Neural cell (in vitro differentiated cells): ENCODE measurements at regions not wholly inside any gene's neighbourhood (a gene's known extent, or its start where the extent isn't known, plus 50 kb on each side); places are given as distances from the start of the nearest gene placed in this dataset.

Experiments used
- H2AFZ ChIP-seq: fragments of 200-600, 300-800 bp; sonication (generic), shearing (Covaris generic); 2 replicates; pipeline ENCODE4 v1.6.0; 2014; ENCODE audit warnings: low read depth, mild to moderate bottlenecking, antibody characterized with exemption, low read length, moderate library complexity
- H3F3A ChIP-seq: fragments of 200-600 bp; shearing (Covaris generic); 2 replicates; pipeline ENCODE4 v1.6.1; 2016; ENCODE audit warnings: mild to moderate bottlenecking, moderate library complexity, mixed read lengths, antibody characterized with exemption, low read length; ENCODE audit not compliant: insufficient read depth, poor library complexity, severe bottlenecking
- H3K27ac ChIP-seq: fragments of 200-600, 300-800 bp; sonication (generic), shearing (Covaris generic); 2 replicates; pipeline ENCODE4 v1.5.1; 2014; ENCODE audit warnings: mild to moderate bottlenecking, low read length, moderate library complexity
- H3K27me3 ChIP-seq: fragments of 300-800, 200-600 bp; sonication (generic), shearing (Covaris generic); 2 replicates; pipeline ENCODE4 v1.6.0; 2014; ENCODE audit warnings: mild to moderate bottlenecking, low read depth, low read length, moderate library complexity; ENCODE audit not compliant: insufficient read depth
- H3K36me3 ChIP-seq: fragments of 300-800, 200-600 bp; sonication (generic), shearing (Covaris generic); 2 replicates; pipeline ENCODE4 v1.5.1; 2014; ENCODE audit warnings: mild to moderate bottlenecking, antibody characterized with exemption, low read length, moderate library complexity; ENCODE audit not compliant: insufficient read depth
- H3K4me2 ChIP-seq: fragments of 300-800, 200-600 bp; sonication (generic), shearing (Covaris generic); 2 replicates; pipeline ENCODE4 v1.6.0; 2014; ENCODE audit warnings: mild to moderate bottlenecking, low read length
- H3K4me3 ChIP-seq: fragments of 300-800, 200-600 bp; sonication (generic), shearing (Covaris generic); 2 replicates; pipeline ENCODE4 v1.5.1; 2014; ENCODE audit warnings: mild to moderate bottlenecking, low read length, moderate library complexity
- H3K79me2 ChIP-seq: fragments of 200-600 bp; shearing (Covaris generic); replicated peaks from 2 replicates; pipeline ENCODE4 v1.6.0; 2014; ENCODE audit warnings: mild to moderate bottlenecking, low read length, moderate library complexity; ENCODE audit not compliant: insufficient read depth
- H3K9ac ChIP-seq: fragments of 300-800, 200-600 bp; sonication (generic), shearing (Covaris generic); 2 replicates; pipeline ENCODE4 v1.6.1; 2016; ENCODE audit warnings: mild to moderate bottlenecking, low read length, mixed read lengths
- H3K9me2 ChIP-seq: fragments of 200-600 bp; shearing (Covaris generic); 2 replicates; pipeline ENCODE4 v1.6.1; 2016; ENCODE audit warnings: mild to moderate bottlenecking, low read length, mixed read lengths; ENCODE audit not compliant: insufficient read depth
- H3K9me3 ChIP-seq: fragments of 200-600, 300-800 bp; sonication (generic), shearing (Covaris generic); 2 replicates; pipeline ENCODE4 v1.6.1; 2016; ENCODE audit warnings: mild to moderate bottlenecking, mixed run types, low read length, moderate library complexity, mixed read lengths
- H4K20me1 ChIP-seq: fragments of 200-600 bp; shearing (Covaris generic); 2 replicates; pipeline ENCODE4 v1.6.1; 2016; ENCODE audit warnings: mild to moderate bottlenecking, mixed run types; ENCODE audit not compliant: insufficient read depth
- EP300 ChIP-seq: fragments of 450-650 bp; conservative IDR thresholded peaks from 2 replicates; pipeline ENCODE4 v1.6.1; 2014; ENCODE audit warnings: antibody characterized with exemption, mild to moderate bottlenecking, moderate library complexity; ENCODE audit not compliant: poor library complexity, severe bottlenecking
- EZH2 ChIP-seq: fragments of 200-600, 300-800 bp; shearing (Covaris generic), sonication (generic); IDR thresholded peaks from 2 replicates; pipeline ENCODE4 v1.6.1; 2014; ENCODE audit warnings: antibody characterized with exemption, low read length, borderline replicate concordance, mild to moderate bottlenecking; ENCODE audit not compliant: insufficient read depth, poor library complexity, severe bottlenecking
- MXI1 ChIP-seq: fragments of 450-650 bp; conservative IDR thresholded peaks from 2 replicates; pipeline ENCODE4 v1.6.1; 2014; ENCODE audit warnings: antibody characterized with exemption, mild to moderate bottlenecking; ENCODE audit not compliant: poor library complexity, severe bottlenecking
- POLR2AphosphoS5 ChIP-seq: IDR thresholded peaks from 2 replicates; pipeline ENCODE4 v1.6.1; 2012
- RAD21 ChIP-seq: fragments of 450-650 bp; conservative IDR thresholded peaks from 2 replicates; pipeline ENCODE4 v1.6.1; 2014; ENCODE audit warnings: antibody characterized with exemption, mild to moderate bottlenecking, moderate library complexity
- SMC3 ChIP-seq: fragments of 450-650 bp; conservative IDR thresholded peaks from 2 replicates; pipeline ENCODE4 v1.6.1; 2014; ENCODE audit warnings: antibody characterized with exemption, mild to moderate bottlenecking, moderate library complexity; ENCODE audit not compliant: poor library complexity
- TAF1 ChIP-seq: IDR thresholded peaks from 2 replicates; pipeline ENCODE4 v1.6.1; 2012; ENCODE audit warnings: low read depth
- TF ChIP-seq, protein P1 (sequence below): fragments of 450-650 bp; IDR thresholded peaks from 2 replicates; pipeline ENCODE4 v1.5.1; 2014; ENCODE audit warnings: antibody characterized with exemption, mild to moderate bottlenecking, moderate library complexity; ENCODE audit not compliant: poor library complexity, severe bottlenecking
- TF ChIP-seq, protein P2 (sequence below): IDR thresholded peaks from 2 replicates; pipeline ENCODE4 v1.6.1; 2012; ENCODE audit warnings: borderline replicate concordance

DNA sequence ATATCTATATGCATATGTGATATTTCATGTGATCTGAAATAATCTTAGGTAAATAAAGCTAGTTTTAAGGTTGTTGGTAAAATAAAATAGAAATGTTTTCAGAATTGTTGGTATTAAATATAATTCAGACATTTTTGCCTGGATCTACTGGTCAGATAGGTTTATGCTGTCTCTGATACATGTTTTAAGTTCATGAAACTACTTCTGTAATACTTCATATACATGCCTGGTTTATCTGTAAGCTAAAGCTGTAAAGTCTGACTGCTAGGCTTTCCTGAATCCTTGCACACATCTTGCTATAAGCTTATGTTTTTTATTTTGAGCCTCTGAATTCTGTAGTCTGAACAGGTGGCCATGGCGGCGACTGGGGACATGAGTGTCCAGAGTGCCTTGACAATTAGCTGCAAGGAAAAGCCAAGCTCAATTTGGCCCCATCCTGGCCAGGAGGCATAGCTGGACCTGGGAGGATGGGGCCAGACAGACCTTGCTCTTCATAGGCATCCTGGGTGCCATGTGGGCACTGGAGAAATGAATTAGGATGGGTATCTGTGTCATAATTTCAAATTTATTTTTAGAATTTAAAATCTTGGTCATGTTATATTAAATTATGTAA is 241.0 kb upstream of the UBASH3B start:
- H3K27ac ChIP-seq: no peak overlapping the region

DNA sequence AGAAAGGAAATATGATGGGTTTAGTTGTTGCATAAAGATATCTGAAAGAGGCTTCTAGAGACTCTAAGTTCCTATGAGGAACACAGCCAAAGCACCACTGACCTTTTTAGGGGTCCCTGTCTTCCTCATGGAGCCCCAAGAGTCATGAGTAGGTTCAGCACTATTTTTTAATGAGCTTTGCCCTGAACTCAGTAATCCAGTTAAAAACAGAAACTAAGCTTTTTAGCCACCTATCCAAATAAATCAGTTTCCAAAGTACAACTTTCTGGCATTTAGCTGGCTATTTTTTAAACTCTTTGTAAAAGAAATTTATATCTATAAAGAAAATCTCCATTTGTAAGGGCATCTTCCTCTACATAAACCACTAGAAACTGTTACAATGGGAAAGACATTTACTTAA is 241.8 kb upstream of the UBASH3B start:
- Histone ChIP-seq H4K20me1 (no peaks in the 10 kb centered on the region), H3K79me2 (no peaks in the 10 kb centered on the region), H3K4me2 (no peak overlapping the region), H3K9me3 (no peaks in the 10 kb centered on the region), H3K4me3 (no peak overlapping the region), H3K27me3 (no peaks in the 10 kb centered on the region), H3F3A (no peaks in the 10 kb centered on the region), H3K9me2 (no peaks in the 10 kb centered on the region), H3K9ac (no peak overlapping the region), H2AFZ (no peak overlapping the region), H3K36me3 (no peaks in the 10 kb centered on the region), H3K27ac (no peak overlapping the region)
- TF ChIP-seq POLR2AphosphoS5 (no peak), EP300 (no peak), MXI1 (no peak), EZH2 (no peak), SMC3 (no peak), RAD21 (no peak), TAF1 (no peak)
- TF ChIP-seq, protein P1, sequence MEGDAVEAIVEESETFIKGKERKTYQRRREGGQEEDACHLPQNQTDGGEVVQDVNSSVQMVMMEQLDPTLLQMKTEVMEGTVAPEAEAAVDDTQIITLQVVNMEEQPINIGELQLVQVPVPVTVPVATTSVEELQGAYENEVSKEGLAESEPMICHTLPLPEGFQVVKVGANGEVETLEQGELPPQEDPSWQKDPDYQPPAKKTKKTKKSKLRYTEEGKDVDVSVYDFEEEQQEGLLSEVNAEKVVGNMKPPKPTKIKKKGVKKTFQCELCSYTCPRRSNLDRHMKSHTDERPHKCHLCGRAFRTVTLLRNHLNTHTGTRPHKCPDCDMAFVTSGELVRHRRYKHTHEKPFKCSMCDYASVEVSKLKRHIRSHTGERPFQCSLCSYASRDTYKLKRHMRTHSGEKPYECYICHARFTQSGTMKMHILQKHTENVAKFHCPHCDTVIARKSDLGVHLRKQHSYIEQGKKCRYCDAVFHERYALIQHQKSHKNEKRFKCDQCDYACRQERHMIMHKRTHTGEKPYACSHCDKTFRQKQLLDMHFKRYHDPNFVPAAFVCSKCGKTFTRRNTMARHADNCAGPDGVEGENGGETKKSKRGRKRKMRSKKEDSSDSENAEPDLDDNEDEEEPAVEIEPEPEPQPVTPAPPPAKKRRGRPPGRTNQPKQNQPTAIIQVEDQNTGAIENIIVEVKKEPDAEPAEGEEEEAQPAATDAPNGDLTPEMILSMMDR: no peak
- TF ChIP-seq, protein P2, sequence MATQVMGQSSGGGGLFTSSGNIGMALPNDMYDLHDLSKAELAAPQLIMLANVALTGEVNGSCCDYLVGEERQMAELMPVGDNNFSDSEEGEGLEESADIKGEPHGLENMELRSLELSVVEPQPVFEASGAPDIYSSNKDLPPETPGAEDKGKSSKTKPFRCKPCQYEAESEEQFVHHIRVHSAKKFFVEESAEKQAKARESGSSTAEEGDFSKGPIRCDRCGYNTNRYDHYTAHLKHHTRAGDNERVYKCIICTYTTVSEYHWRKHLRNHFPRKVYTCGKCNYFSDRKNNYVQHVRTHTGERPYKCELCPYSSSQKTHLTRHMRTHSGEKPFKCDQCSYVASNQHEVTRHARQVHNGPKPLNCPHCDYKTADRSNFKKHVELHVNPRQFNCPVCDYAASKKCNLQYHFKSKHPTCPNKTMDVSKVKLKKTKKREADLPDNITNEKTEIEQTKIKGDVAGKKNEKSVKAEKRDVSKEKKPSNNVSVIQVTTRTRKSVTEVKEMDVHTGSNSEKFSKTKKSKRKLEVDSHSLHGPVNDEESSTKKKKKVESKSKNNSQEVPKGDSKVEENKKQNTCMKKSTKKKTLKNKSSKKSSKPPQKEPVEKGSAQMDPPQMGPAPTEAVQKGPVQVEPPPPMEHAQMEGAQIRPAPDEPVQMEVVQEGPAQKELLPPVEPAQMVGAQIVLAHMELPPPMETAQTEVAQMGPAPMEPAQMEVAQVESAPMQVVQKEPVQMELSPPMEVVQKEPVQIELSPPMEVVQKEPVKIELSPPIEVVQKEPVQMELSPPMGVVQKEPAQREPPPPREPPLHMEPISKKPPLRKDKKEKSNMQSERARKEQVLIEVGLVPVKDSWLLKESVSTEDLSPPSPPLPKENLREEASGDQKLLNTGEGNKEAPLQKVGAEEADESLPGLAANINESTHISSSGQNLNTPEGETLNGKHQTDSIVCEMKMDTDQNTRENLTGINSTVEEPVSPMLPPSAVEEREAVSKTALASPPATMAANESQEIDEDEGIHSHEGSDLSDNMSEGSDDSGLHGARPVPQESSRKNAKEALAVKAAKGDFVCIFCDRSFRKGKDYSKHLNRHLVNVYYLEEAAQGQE: no peak

More for the DNA sequence above, 241.0 kb upstream of the UBASH3B start:
- Histone ChIP-seq H3K9me2 (no peaks in the 10 kb centered on the region), H4K20me1 (no peaks in the 10 kb centered on the region), H3K36me3 (no peaks in the 10 kb centered on the region), H3K79me2 (no peaks in the 10 kb centered on the region), H3K4me3 (no peak overlapping the region), H3K9ac (no peak overlapping the region), H3K4me2 (no peak overlapping the region), H3K9me3 (no peaks in the 10 kb centered on the region), H3K27me3 (no peaks in the 10 kb centered on the region), H2AFZ (no peak overlapping the region), H3F3A (no peaks in the 10 kb centered on the region)
- no peak for TF ChIP-seq MXI1
- TF ChIP-seq TAF1: no peak
- TF ChIP-seq RAD21: no peak
- TF ChIP-seq, protein P2: no peak
- TF ChIP-seq, protein P1: no peak
- TF ChIP-seq EP300: no peak
- TF ChIP-seq EZH2: no peak
- no peak for TF ChIP-seq POLR2AphosphoS5
- no peak for TF ChIP-seq SMC3
